Vagina (tissue), 2 donors: ENCODE measurements at regions not wholly inside any gene's neighbourhood (a gene's known extent, or its start where the extent isn't known, plus 50 kb on each side); places are given as distances from the start of the nearest gene placed in this dataset.

Experiments used
- DNase-seq, 2 donors: peaks; one replicate each; pipeline ENCODE4 v3.0.0-alpha.2; 2017; ENCODE audit errors: extremely low spot score in 2 of 2
- H3K27ac ChIP-seq: fragments of 200-600 bp; sonication (generic); one replicate; pipeline ENCODE4 v1.5.1; 2019
- H3K27me3 ChIP-seq: fragments of 200-600 bp; sonication (generic); one replicate; pipeline ENCODE4 v1.5.1; 2019
- H3K36me3 ChIP-seq, 2 donors: fragments of 200-600 bp; sonication (generic); one replicate each; pipeline ENCODE4 v1.5.1; 2017 to 2019
- H3K4me1 ChIP-seq: fragments of 200-600 bp; sonication (generic); one replicate; pipeline ENCODE4 v1.5.1; 2019
- H3K4me3 ChIP-seq, 2 donors: fragments of 200-600 bp; sonication (generic); 1 replicate in 1 of 2; 2 replicates in 1 of 2; pipeline ENCODE4 v1.5.1; 2016 to 2019
- H3K9me3 ChIP-seq: fragments of 200-600 bp; sonication (generic); one replicate; pipeline ENCODE4 v1.5.1; 2019
- CTCF ChIP-seq, 3 experiments: fragments of 450-650 bp in 2 of 3; fragments of 200-600 bp in 1 of 3; sonication (generic) in 1 of 3; IDR thresholded peaks; one replicate each; pipeline ENCODE4 v1.5.1; 2017 to 2019; ENCODE audit warnings: antibody characterized with exemption in 3 of 3, mild to moderate bottlenecking in 2 of 3, moderate library complexity in 2 of 3
- POLR2A ChIP-seq, 2 donors: fragments of 450-650 bp; IDR thresholded peaks; one replicate each; pipeline ENCODE4 v1.6.1; 2017; ENCODE audit warnings: antibody characterized with exemption in 2 of 2, mild to moderate bottlenecking in 2 of 2, moderate library complexity in 2 of 2
- POLR2AphosphoS5 ChIP-seq, 2 donors: sonication (generic); formaldehyde crosslinking; IDR thresholded peaks; one replicate each; pipeline ENCODE4 v1.9.0; 2017; ENCODE audit warnings: antibody characterized with exemption in 2 of 2, mild to moderate bottlenecking in 2 of 2, low read depth in 1 of 2; ENCODE audit not compliant: insufficient read depth in 1 of 2
- intact Hi-C: fragments of 100-400 bp; cut with DNase I; formaldehyde crosslinking; loops from one replicate; pipeline ENCODE4 v1.15.1; 2023

DNA sequence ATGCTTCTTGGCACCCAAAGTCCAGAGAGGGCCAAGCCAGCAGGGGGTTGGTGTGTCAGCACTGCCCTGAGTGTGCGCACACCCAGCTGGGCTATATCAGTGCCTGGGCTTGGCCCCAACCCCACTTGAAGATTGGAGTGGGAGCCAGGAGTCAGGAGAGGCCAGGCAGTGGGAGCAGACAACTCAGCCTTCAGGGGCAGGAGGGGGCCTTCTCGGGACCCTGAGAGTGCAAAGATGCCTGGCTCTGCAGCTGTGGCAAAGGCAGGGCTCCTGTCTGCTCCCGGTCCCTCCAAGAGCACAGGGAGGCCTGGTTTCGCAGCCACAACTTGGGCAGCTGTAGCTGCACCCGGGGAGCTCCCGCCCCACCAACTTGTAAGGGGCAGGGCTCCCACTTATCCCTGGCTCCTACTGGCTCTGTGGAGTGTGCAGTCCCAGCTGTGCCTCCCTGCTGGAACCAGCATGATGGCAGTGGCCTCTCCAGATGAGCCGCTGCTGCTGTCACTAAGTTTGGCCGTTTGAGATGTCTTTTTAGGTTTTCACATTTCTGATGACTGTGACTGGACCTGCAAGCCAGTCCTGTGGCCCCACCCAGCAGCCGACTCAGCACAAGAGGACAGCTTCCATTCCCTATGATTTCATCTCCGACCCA, 148.8 kb upstream of the HS6ST1 start:
- Histone ChIP-seq H3K9me3 (peaks cover 5% of the 10 kb centered on the region), H3K4me3 (no peak overlapping the region), H3K27me3 (no peaks in the 10 kb centered on the region), H3K4me1 (peaks cover 17% of the 10 kb centered on the region), H3K27ac (no peak overlapping the region), H3K36me3 (no peaks in the 10 kb centered on the region)
- intact Hi-C loops: no loop called here
- TF ChIP-seq POLR2AphosphoS5 (IDR thresholded peaks at IDR 0.05; ENCODE audit: insufficient read depth in 1 of 2, low read depth in 1 of 2): no peak
- no peak for TF ChIP-seq CTCF (IDR thresholded peaks at IDR 0.05)
- TF ChIP-seq POLR2A (IDR thresholded peaks at IDR 0.05): no peak
- peak; percentile 37 to 82 for DNase-seq

- Histone ChIP-seq H3K36me3 (no peaks in the 10 kb centered on the region), H3K27ac (no peak overlapping the region), H3K4me3 (no peak overlapping the region), H3K9me3 (peaks cover 5% of the 10 kb centered on the region), H3K27me3 (no peaks in the 10 kb centered on the region), H3K4me1 (peaks cover 26% of the 10 kb centered on the region)
- intact Hi-C loops: no loop called here
- DNase-seq: peak; percentile 58 to 77
- no peak for TF ChIP-seq POLR2A (IDR thresholded peaks at IDR 0.05)
- TF ChIP-seq POLR2AphosphoS5 (IDR thresholded peaks at IDR 0.05; ENCODE audit: insufficient read depth in 1 of 2, low read depth in 1 of 2): no peak
- TF ChIP-seq CTCF (IDR thresholded peaks at IDR 0.05): no peak
These were observed 149.7 kb upstream of the HS6ST1 start for GRCh38 chr2:128468186-128468920.

DNA sequence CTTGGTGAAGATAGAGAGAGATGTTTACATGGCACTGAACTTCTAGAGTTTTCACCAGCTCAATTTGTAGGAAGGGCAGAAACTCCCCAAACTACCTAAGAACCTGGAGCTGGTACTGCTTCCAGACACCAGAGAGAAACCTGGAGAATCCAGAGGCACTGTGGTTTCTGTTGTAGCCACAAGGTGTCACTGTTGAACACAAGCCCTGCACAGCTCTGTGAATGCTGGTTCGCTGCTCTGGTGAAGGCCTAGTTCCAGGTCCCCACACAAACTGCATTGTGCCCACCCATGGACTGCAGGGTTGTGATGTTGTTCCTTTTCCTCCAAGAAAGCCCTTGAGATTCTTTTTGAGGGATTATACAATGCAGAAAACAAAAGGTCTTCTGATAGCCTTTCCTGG, 150.5 kb upstream of the HS6ST1 start:
- no peak overlapping the region for H3K27ac ChIP-seq
- H3K4me1 ChIP-seq: peaks cover 34% of the 10 kb centered on the region
- H3K4me3 ChIP-seq: no peak overlapping the region
- peak; percentile 9 to 69 for DNase-seq
- TF ChIP-seq POLR2A (IDR thresholded peaks at IDR 0.05) (no peak), POLR2AphosphoS5 (IDR thresholded peaks at IDR 0.05; ENCODE audit: insufficient read depth in 1 of 2, low read depth in 1 of 2) (no peak), CTCF (IDR thresholded peaks at IDR 0.05) (no peak)
- H3K27me3 ChIP-seq: no peaks in the 10 kb centered on the region
- H3K36me3 ChIP-seq: no peaks in the 10 kb centered on the region
- intact Hi-C loops: no loop called here
- peaks cover 5% of the 10 kb centered on the region for H3K9me3 ChIP-seq

GRCh38 chr2:128469875-128470274, 151.2 kb upstream of the HS6ST1 start:
- H3K27me3 ChIP-seq: no peaks in the 10 kb centered on the region
- H3K4me3 ChIP-seq: no peak overlapping the region
- no peak overlapping the region for H3K27ac ChIP-seq
- H3K9me3 ChIP-seq: peaks cover 5% of the 10 kb centered on the region
- intact Hi-C loops: no loop called here
- peak; percentile 27 to 95 for DNase-seq
- peaks cover 35% of the 10 kb centered on the region for H3K4me1 ChIP-seq
- H3K36me3 ChIP-seq: no peaks in the 10 kb centered on the region
- TF ChIP-seq POLR2AphosphoS5 (IDR thresholded peaks at IDR 0.05; ENCODE audit: insufficient read depth in 1 of 2, low read depth in 1 of 2) (no peak), POLR2A (IDR thresholded peaks at IDR 0.05) (no peak), CTCF (IDR thresholded peaks at IDR 0.05) (no peak)

GRCh38 chr2:128472789-128473174, 154.1 kb upstream of the HS6ST1 start:
- H3K36me3 ChIP-seq: no peaks in the 10 kb centered on the region
- no peaks in the 10 kb centered on the region for H3K27me3 ChIP-seq
- peaks cover 5% of the 10 kb centered on the region for H3K9me3 ChIP-seq
- H3K4me1 ChIP-seq: peaks cover 21% of the 10 kb centered on the region
- H3K4me3 ChIP-seq: peak overlapping the region; percentile 21 to 26
- no peak for TF ChIP-seq POLR2AphosphoS5 (IDR thresholded peaks at IDR 0.05; ENCODE audit: insufficient read depth in 1 of 2, low read depth in 1 of 2)
- no peak for TF ChIP-seq POLR2A (IDR thresholded peaks at IDR 0.05)
- TF ChIP-seq CTCF (IDR thresholded peaks at IDR 0.05): no peak
- DNase-seq: no peak
- intact Hi-C loops: no loop called here
- peak overlapping the region; percentile 63 for H3K27ac ChIP-seq
